SU-DHL-6 (cell line): ENCODE measurements at regions not wholly inside any gene's neighbourhood (a gene's known extent, or its start where the extent isn't known, plus 50 kb on each side); places are given as distances from the start of the nearest gene placed in this dataset.
"Not testable (repeated sequence)": the region's sequence is repeated elsewhere in the genome, so short reads cannot be mapped to it uniquely, and the experiment has no call there.

Experiments
- H2AFZ ChIP-seq: fragments of 200-600 bp; sonication (generic); 2 replicates; pipeline ENCODE4 v1.6.1; 2014; ENCODE audit warnings: low read depth, mild to moderate bottlenecking, moderate library complexity, mixed read lengths, antibody characterized with exemption, low read length; ENCODE audit not compliant: severe bottlenecking
- H3F3A ChIP-seq: fragments of 200-600 bp; shearing (Covaris generic); 2 replicates; pipeline ENCODE4 v1.6.0; 2016; ENCODE audit warnings: antibody characterized with exemption, mild to moderate bottlenecking; ENCODE audit not compliant: insufficient read depth
- H3K27ac ChIP-seq: fragments of 200-600 bp; sonication (generic); 2 replicates; pipeline ENCODE4 v1.5.1; 2016; ENCODE audit warnings: low read depth, mild to moderate bottlenecking, low read length, moderate library complexity, mixed read lengths
- H3K27me3 ChIP-seq: fragments of 200-600 bp; sonication (generic), shearing (Covaris generic); 2 replicates; pipeline ENCODE4 v1.6.0; 2014; ENCODE audit warnings: mild to moderate bottlenecking, low read length
- H3K36me3 ChIP-seq: fragments of 200-600 bp; sonication (generic); 2 replicates; pipeline ENCODE4 v1.6.1; 2014; ENCODE audit warnings: mild to moderate bottlenecking, low read length, mixed read lengths
- H3K4me2 ChIP-seq: fragments of 300-600, 200-600 bp; shearing (Covaris generic), sonication (generic); 2 replicates; pipeline ENCODE4 v1.6.0; 2014; ENCODE audit warnings: low read length, low read depth, mild to moderate bottlenecking; ENCODE audit not compliant: poor library complexity, severe bottlenecking
- H3K4me3 ChIP-seq: fragments of 200-600 bp; sonication (generic); 2 replicates; pipeline ENCODE4 v1.5.1; 2014; ENCODE audit warnings: antibody characterized with exemption, low read length, mild to moderate bottlenecking, mixed read lengths; ENCODE audit not compliant: insufficient read depth, poor library complexity, severe bottlenecking
- H3K79me2 ChIP-seq: fragments of 200-600 bp; sonication (generic); 2 replicates; pipeline ENCODE4 v1.6.1; 2014; ENCODE audit warnings: mild to moderate bottlenecking, low read length, moderate library complexity; ENCODE audit not compliant: insufficient read depth
- H3K9ac ChIP-seq: fragments of 200-600 bp; sonication (generic); 2 replicates; pipeline ENCODE4 v1.7.0; 2014; ENCODE audit warnings: mild to moderate bottlenecking, low read length
- H3K9me2 ChIP-seq: fragments of 200-600 bp; sonication (generic); replicated peaks from 2 replicates; pipeline ENCODE4 v1.6.1; 2014; ENCODE audit warnings: low read length; ENCODE audit not compliant: insufficient read depth
- H3K9me3 ChIP-seq: fragments of 200-600 bp; sonication (generic); 2 replicates; pipeline ENCODE4 v1.6.1; 2014; ENCODE audit warnings: low read length, mixed read lengths; ENCODE audit not compliant: insufficient read depth
- H4K20me1 ChIP-seq: fragments of 200-600 bp; sonication (generic); 2 replicates; pipeline ENCODE4 v1.6.1; 2014; ENCODE audit warnings: low read depth, mild to moderate bottlenecking, antibody characterized with exemption, low read length, moderate library complexity, mixed read lengths
- EZH2phosphoT487 ChIP-seq: fragments of 200-600 bp; sonication (generic), shearing (Covaris generic); conservative IDR thresholded peaks from 2 replicates; pipeline ENCODE4 v1.6.1; 2018; ENCODE audit warnings: mild to moderate bottlenecking, antibody characterized with exemption, low read length, moderate library complexity, mixed read lengths
- TF ChIP-seq, protein P1 (sequence below): fragments of 200-600 bp; sonication (generic); IDR thresholded peaks from one replicate; pipeline ENCODE4 v1.5.1; 2017; ENCODE audit warnings: antibody characterized with exemption, mild to moderate bottlenecking, low read length, moderate library complexity; ENCODE audit not compliant: insufficient read depth, poor library complexity, severe bottlenecking

DNA sequence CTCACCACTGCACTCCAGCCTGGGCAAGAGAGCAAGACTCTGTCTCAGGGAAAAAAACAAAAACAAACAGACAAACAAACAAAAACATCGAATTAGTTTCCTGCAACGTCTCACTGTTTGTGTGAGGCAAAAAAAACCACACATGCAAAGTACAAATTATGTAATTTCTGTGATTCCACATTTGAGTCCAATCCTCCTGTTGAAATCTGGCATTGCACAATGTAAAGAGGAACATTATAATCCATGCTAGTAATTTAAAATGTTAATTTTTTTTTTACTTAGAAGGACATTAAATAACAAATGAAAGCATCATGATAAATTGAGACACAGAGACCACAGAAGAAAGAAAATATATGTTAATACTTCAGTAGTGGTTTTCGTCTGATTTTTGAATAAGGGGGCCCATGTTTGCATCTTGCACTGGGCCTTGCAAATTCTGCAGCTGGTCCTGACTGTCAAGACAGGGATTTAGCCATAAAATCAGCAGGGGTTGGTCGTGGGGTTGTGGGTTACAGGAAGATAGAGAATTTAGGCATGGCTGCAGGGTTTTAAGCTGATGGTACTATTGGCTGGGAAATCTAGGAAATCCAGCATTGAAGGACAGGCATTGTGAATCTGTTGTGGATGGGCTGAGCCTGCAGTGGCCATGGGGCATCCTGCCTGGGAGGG is 102.6 kb upstream of the ALDH3B2 start:
- no peaks in the 10 kb centered on the region for H3K36me3 ChIP-seq
- H3K9me2 ChIP-seq, result no peaks in the 10 kb centered on the region
- H2AFZ ChIP-seq, result no peak overlapping the region
- no peaks in the 10 kb centered on the region for H3F3A ChIP-seq
- no peak overlapping the region for H3K9ac ChIP-seq
- no peaks in the 10 kb centered on the region for H3K9me3 ChIP-seq
- TF ChIP-seq EZH2phosphoT487, result no peak
- TF ChIP-seq, protein P1, sequence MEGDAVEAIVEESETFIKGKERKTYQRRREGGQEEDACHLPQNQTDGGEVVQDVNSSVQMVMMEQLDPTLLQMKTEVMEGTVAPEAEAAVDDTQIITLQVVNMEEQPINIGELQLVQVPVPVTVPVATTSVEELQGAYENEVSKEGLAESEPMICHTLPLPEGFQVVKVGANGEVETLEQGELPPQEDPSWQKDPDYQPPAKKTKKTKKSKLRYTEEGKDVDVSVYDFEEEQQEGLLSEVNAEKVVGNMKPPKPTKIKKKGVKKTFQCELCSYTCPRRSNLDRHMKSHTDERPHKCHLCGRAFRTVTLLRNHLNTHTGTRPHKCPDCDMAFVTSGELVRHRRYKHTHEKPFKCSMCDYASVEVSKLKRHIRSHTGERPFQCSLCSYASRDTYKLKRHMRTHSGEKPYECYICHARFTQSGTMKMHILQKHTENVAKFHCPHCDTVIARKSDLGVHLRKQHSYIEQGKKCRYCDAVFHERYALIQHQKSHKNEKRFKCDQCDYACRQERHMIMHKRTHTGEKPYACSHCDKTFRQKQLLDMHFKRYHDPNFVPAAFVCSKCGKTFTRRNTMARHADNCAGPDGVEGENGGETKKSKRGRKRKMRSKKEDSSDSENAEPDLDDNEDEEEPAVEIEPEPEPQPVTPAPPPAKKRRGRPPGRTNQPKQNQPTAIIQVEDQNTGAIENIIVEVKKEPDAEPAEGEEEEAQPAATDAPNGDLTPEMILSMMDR, result no peak
- no peak overlapping the region for H3K27ac ChIP-seq
- no peak overlapping the region for H3K4me2 ChIP-seq
- H3K79me2 ChIP-seq, result no peaks in the 10 kb centered on the region
- no peak overlapping the region for H3K4me3 ChIP-seq
- no peaks in the 10 kb centered on the region for H3K27me3 ChIP-seq
- H4K20me1 ChIP-seq, result no peaks in the 10 kb centered on the region

DNA sequence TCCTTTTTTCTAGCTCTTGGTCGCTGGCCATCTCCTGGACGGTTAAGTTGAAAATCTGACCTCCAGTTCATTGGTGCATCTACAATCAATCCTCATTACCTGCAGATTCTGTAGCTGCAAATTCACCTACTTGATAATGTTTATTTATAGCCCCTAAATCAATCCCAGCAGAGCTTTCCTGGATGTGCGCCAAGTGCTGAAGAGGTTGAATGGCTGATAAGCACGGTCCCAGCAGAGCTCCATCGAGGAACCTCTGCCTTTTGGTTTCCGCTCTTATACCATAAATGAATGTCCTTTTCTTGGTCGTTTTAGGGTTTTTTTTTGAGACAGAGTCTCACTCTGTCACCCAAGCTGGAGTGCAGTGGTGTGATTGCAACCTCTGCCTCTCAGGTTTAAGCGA is 99.8 kb upstream of the ALDH3B2 start:
- not testable (repeated sequence) for H3K79me2 ChIP-seq, H3K27me3 ChIP-seq, H3K9ac ChIP-seq, H3K4me2 ChIP-seq, H3F3A ChIP-seq, H2AFZ ChIP-seq, H3K36me3 ChIP-seq, H3K4me3 ChIP-seq, H4K20me1 ChIP-seq, H3K9me2 ChIP-seq, H3K9me3 ChIP-seq, H3K27ac ChIP-seq

DNA sequence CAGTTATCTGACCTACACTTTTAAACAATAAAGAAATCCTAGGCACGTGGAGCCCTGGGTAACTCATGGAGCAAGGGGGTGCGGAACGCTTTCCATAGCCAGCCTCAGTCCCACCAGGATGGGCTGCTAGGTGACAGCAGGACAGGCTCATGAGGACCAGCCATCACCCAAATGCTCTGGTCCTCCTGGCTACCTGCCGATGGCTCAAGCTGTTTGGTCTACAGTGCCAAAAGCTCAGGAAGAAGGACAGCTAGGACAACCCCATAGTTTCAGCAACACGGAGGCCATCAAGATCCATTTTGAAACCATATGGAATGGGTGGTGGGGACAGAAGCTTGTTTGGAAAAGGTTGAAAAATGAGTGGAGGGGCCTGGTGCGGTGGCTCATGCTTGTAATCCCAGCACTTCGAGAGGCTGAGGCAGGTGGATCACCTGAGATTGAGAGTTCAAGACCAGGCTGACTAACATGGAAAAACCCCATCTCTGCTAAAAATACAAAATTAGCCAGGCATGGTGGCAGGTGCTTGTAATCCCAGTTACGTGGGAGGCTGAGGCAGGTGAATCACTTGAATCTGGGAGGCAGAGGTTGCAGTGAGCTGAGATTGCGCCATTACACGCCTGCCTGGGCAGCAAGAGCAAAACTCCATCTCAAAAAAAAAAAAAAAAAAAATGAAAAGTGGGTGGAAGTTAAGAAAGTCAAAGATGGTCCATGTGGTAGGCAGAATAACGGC is 93.7 kb upstream of the ALDH3B2 start:
- H3F3A ChIP-seq, H3K27ac ChIP-seq, H2AFZ ChIP-seq, H3K9me2 ChIP-seq, H3K9ac ChIP-seq, H3K36me3 ChIP-seq, H4K20me1 ChIP-seq, H3K27me3 ChIP-seq, H3K79me2 ChIP-seq, H3K9me3 ChIP-seq, H3K4me3 ChIP-seq, H3K4me2 ChIP-seq: not testable (repeated sequence)

DNA sequence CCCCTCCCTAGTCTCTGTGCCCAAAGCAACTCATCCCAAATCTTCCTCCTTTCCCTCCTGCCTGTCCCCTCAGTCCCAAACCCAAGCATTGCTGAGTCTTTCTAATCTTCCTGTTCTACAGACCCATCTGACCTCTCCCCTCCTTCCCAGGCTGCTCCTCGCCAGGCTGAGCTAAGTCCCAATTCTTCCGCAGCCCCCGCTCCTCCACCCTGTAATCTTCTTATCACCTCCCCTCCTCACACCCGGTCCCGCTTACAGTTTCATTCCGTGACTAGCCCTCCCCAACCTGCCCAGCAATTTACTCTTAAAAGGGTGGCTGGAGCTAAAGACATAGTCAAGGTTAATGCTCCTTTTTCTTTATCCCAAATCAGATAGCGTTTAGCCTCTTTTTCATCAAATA is 86.8 kb upstream of the ALDH3B2 start:
- not testable (repeated sequence) for H4K20me1 ChIP-seq, H3K4me2 ChIP-seq, H3K9ac ChIP-seq, H3K36me3 ChIP-seq, H3F3A ChIP-seq, H3K4me3 ChIP-seq, H3K9me2 ChIP-seq, H3K79me2 ChIP-seq, H3K9me3 ChIP-seq, H3K27ac ChIP-seq, H3K27me3 ChIP-seq, H2AFZ ChIP-seq

DNA sequence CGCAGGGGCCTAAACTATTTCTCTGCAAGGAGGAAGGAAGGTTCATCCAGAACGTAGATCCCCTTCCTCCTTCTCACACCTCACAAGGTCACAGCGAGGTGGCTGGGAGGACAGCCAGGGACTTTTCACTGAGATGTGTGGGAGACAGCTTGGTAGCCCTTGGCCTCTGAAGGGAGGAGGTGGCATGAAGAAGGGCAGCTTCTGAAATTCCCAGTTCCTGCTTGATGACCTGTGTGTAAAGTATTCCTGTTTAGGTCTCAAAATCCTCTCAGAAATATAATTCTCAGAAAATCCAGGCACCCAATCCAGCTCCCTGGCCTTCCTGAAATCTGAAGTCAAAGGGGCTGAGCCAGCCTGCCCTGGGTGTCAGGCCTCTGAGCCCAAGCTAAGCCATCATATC is 84.9 kb upstream of the ALDH3B2 start:
- H3K9me3 ChIP-seq, H3K4me3 ChIP-seq, H3K9me2 ChIP-seq, H3K9ac ChIP-seq, H3K79me2 ChIP-seq, H4K20me1 ChIP-seq, H2AFZ ChIP-seq, H3K36me3 ChIP-seq, H3K27me3 ChIP-seq, H3K27ac ChIP-seq, H3K4me2 ChIP-seq, H3F3A ChIP-seq: not testable (repeated sequence)

DNA sequence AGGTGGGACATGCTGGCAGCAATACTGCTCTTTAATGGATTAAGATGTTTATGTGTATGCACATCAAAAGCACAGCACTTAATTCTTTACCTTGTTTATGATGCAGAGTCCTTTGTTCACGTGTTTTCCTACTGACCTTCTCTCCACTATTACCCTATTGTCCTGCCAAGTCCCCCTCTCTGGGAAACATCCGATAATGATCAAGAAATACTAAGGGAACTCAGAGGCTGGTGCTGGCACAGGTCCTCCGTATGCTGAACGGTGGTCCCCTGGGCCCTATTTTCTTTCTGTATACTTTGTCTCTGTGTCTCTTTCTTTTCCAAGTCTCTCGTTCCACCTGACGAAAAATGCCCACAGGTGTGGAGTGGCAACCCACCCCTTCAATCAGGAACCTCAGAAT is 84.0 kb upstream of the ALDH3B2 start:
- not testable (repeated sequence) for H3K36me3 ChIP-seq, H3K27ac ChIP-seq, H3F3A ChIP-seq, H3K9me2 ChIP-seq, H3K79me2 ChIP-seq, H4K20me1 ChIP-seq, H2AFZ ChIP-seq, H3K9me3 ChIP-seq, H3K4me2 ChIP-seq, H3K4me3 ChIP-seq, H3K27me3 ChIP-seq, H3K9ac ChIP-seq

DNA sequence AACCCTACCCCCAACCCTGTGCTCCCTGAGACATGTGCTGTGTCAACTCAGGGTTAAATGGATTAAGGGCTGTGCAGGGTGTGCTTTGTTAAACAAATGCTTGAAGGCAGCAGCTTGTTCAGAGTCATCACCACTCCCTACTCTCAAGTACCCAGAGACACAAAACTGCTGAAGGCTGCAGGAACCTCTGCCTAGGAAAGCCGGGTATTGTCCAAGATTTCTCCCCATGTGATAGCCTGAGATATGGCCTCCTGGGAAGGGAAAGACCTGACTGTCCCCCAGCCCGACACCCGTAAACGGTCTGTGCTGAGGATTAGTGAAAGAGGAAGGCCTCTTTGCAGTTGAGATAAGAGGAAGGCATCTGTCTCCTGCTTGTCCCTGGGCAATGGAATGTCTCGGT is 83.6 kb upstream of the ALDH3B2 start:
- H3K27ac ChIP-seq, H3K36me3 ChIP-seq, H3K9ac ChIP-seq, H3K27me3 ChIP-seq, H3F3A ChIP-seq, H3K9me2 ChIP-seq, H3K4me3 ChIP-seq, H2AFZ ChIP-seq, H4K20me1 ChIP-seq, H3K4me2 ChIP-seq, H3K9me3 ChIP-seq, H3K79me2 ChIP-seq: not testable (repeated sequence)
